ENCODE measurements at regions not wholly inside any gene's neighbourhood (a gene's known extent, or its start where the extent isn't known, plus 50 kb on each side); places are given as distances from the start of the nearest gene placed in this dataset.

GRCh38 chr1:87568911-87569310 lies 240.2 kb downstream of the LMO4 start:
- DNase-seq = no peak

- DNase-seq = no peak
Measured at GRCh38 chr1:87572008-87572407, 243.3 kb downstream of the LMO4 start.

GRCh38 chr1:87572891-87573290 lies 244.2 kb downstream of the LMO4 start:
- DNase-seq = no peak

- no peak for DNase-seq
Measured at GRCh38 chr1:87575528-87575927, 246.8 kb downstream of the LMO4 start.

GRCh38 chr1:87578464-87578863 lies 249.8 kb downstream of the LMO4 start:
- DNase-seq = no peak

GRCh38 chr1:87583459-87583858 lies 254.8 kb downstream of the LMO4 start:
- DNase-seq = no peak

- DNase-seq = no peak
Measured at GRCh38 chr1:87584586-87584985, 255.9 kb downstream of the LMO4 start.

GRCh38 chr1:87586501-87586900 lies 257.8 kb downstream of the LMO4 start:
- DNase-seq = no peak

- no peak for DNase-seq
Measured at GRCh38 chr1:87588495-87588894, 259.8 kb downstream of the LMO4 start.

- no peak for DNase-seq
Measured at GRCh38 chr1:87591492-87591891, 262.8 kb downstream of the LMO4 start.

- no peak for DNase-seq
Measured at GRCh38 chr1:87592156-87592555, 263.5 kb downstream of the LMO4 start.

- no peak for DNase-seq
Measured at GRCh38 chr1:87594736-87595383, 266.2 kb downstream of the LMO4 start.

- no peak for DNase-seq
Measured at GRCh38 chr1:87595384-87595781, 266.7 kb downstream of the LMO4 start.

- no peak for DNase-seq
Measured at GRCh38 chr1:87598429-87598828, 269.7 kb downstream of the LMO4 start.

- no peak for DNase-seq
Measured at GRCh38 chr1:87599569-87599968, 270.9 kb downstream of the LMO4 start.

- no peak for DNase-seq
Measured at GRCh38 chr1:87600055-87600850, 271.6 kb downstream of the LMO4 start.

GRCh38 chr1:87600854-87601253 lies 272.2 kb downstream of the LMO4 start:
- no peak for DNase-seq

- DNase-seq = no peak
Measured at GRCh38 chr1:87603626-87604025, 274.9 kb downstream of the LMO4 start.

GRCh38 chr1:87612956-87613355 lies 284.3 kb downstream of the LMO4 start:
- DNase-seq = no peak

- no peak for DNase-seq
Measured at GRCh38 chr1:87615491-87615890, 286.8 kb downstream of the LMO4 start.

GRCh38 chr1:87615901-87616300 lies 287.2 kb downstream of the LMO4 start:
- no peak for DNase-seq

- DNase-seq = no peak
Measured at GRCh38 chr1:87620807-87621206, 292.1 kb downstream of the LMO4 start.

GRCh38 chr1:87629673-87630072 lies 301.0 kb downstream of the LMO4 start:
- no peak for DNase-seq

- no peak for DNase-seq
Measured at GRCh38 chr1:87632232-87632631, 303.6 kb downstream of the LMO4 start.

All from activated T-cell treated with anti-CD3 and anti-CD28 coated beads for 4 hours (primary cell).